H1 (cell line): ENCODE measurements at regions not wholly inside any gene's neighbourhood (a gene's known extent, or its start where the extent isn't known, plus 50 kb on each side); places are given as distances from the start of the nearest gene placed in this dataset.

Source experiments
- CTCF ChIA-PET: fragments of 300-600 bp; sonication (Branson Sonifier 250); formaldehyde crosslinking; loops from one replicate; lab custom pipeline; 2021; ENCODE audit not compliant: partially characterized antibody; lab: Charles Lee
- POLR2A ChIA-PET: fragments of 300-600 bp; sonication (Branson Sonifier 250); formaldehyde crosslinking; loops from one replicate; lab custom pipeline; 2021; ENCODE audit warnings: inconsistent platforms; ENCODE audit not compliant: partially characterized antibody; lab: Charles Lee
- DNase-seq, 2 experiments: peaks; one replicate each; pipeline versions ENCODE4 v3.0.0 to v3.0.0-alpha.2; 2010 to 2022; ENCODE audit warnings: low spot score in 2 of 2, low read depth in 1 of 2, mixed read lengths in 1 of 2
- FAIRE-seq: peaks from 2 replicates; lab custom pipeline; 2011; peaks lifted over from hg19 to GRCh38; lab: Jason Lieb, UNC
- H2AFZ ChIP-seq: 2 replicates; pipeline ENCODE4 v1.8.1; 2012; ENCODE audit warnings: low read length, inconsistent platforms
- H2AK5ac ChIP-seq: 2 replicates; pipeline ENCODE4 v1.6.1; 2013; ENCODE audit warnings: low read depth, low read length
- H2BK120ac ChIP-seq: replicated peaks from 2 replicates; pipeline ENCODE3; 2013; ENCODE audit warnings: low read depth, low read length, inconsistent platforms
- H2BK12ac ChIP-seq: 2 replicates; pipeline ENCODE4 v1.6.1; 2013; ENCODE audit warnings: low read depth, low read length
- H2BK15ac ChIP-seq: 2 replicates; pipeline ENCODE4 v1.6.1; 2013; ENCODE audit warnings: low read length
- H2BK20ac ChIP-seq: 2 replicates; pipeline ENCODE4 v1.6.1; 2013; ENCODE audit warnings: low read length
- H2BK5ac ChIP-seq: 2 replicates; pipeline ENCODE4 v1.6.1; 2013; ENCODE audit warnings: low read depth, low read length
- H3K14ac ChIP-seq: 2 replicates; pipeline ENCODE4 v1.6.1; 2013; ENCODE audit warnings: inconsistent platforms; ENCODE audit not compliant: insufficient read length
- H3K18ac ChIP-seq: 2 replicates; pipeline ENCODE4 v1.6.1; 2013; ENCODE audit warnings: low read length; ENCODE audit errors: extremely low read depth
- H3K23ac ChIP-seq: 2 replicates; pipeline ENCODE4 v1.6.1; 2013; ENCODE audit warnings: inconsistent platforms; ENCODE audit not compliant: insufficient read length
- H3K23me2 ChIP-seq: 2 replicates; pipeline ENCODE4 v1.6.1; 2013; ENCODE audit warnings: low read depth, low read length
- H3K27ac ChIP-seq: 2 replicates; pipeline ENCODE4 v1.6.1; 2011; ENCODE audit warnings: low read depth, low read length, inconsistent platforms
- H3K27me3 ChIP-seq, 4 experiments: replicated peaks in 1 of 4; 1 replicate in 1 of 4; 2 replicates in 3 of 4; pipeline versions ENCODE4 v1.6.1 to v1.8.1; 2011 to 2013; ENCODE audit warnings: low read length in 3 of 4, mild to moderate bottlenecking in 3 of 4, inconsistent platforms in 2 of 4, mixed read lengths in 2 of 4, moderate library complexity in 1 of 4; ENCODE audit not compliant: control insufficient read depth in 3 of 4, insufficient read depth in 3 of 4; ENCODE audit errors: extremely low read depth in 1 of 4
- H3K36me3 ChIP-seq, 4 experiments: 2 replicates each; pipeline versions ENCODE4 v1.6.1 to v1.8.1; 2011 to 2013; ENCODE audit warnings: mild to moderate bottlenecking in 4 of 4, low read length in 3 of 4, moderate library complexity in 2 of 4, control low read depth in 1 of 4, inconsistent platforms in 1 of 4; ENCODE audit not compliant: insufficient read depth in 4 of 4, control insufficient read depth in 2 of 4
- H3K4ac ChIP-seq: replicated peaks from 2 replicates; pipeline ENCODE3; 2013; ENCODE audit warnings: low read length, low read depth, mixed read lengths, inconsistent platforms; ENCODE audit not compliant: insufficient read length
- H3K4me1 ChIP-seq, 4 experiments: replicated peaks in 1 of 4; 1 replicate in 1 of 4; 2 replicates in 3 of 4; pipeline versions ENCODE4 v1.6.1 to v1.8.1; 2011 to 2013; ENCODE audit warnings: low read length in 3 of 4, inconsistent platforms in 2 of 4, mixed read lengths in 1 of 4; ENCODE audit not compliant: insufficient read depth in 4 of 4, control insufficient read depth in 3 of 4
- H3K4me2 ChIP-seq, 2 experiments: 2 replicates each; pipeline versions ENCODE4 v1.6.1 to v1.8.1; 2011 to 2013; ENCODE audit warnings: low read depth in 2 of 2, low read length in 2 of 2, control low read depth in 1 of 2, inconsistent platforms in 1 of 2, mild to moderate bottlenecking in 1 of 2; ENCODE audit not compliant: insufficient read depth in 1 of 2
- H3K4me3 ChIP-seq, 4 experiments: fragments of 200-600, 300-600 bp in 1 of 4; sonication (generic), shearing (Covaris generic), sonication (Bioruptor Twin) in 1 of 4; 2 replicates each; pipeline versions ENCODE4 v1.5.1 to v1.8.1; 2011 to 2016; ENCODE audit warnings: low read length in 4 of 4, low read depth in 3 of 4, control low read depth in 2 of 4, inconsistent platforms in 2 of 4, mild to moderate bottlenecking in 2 of 4, mixed read lengths in 1 of 4, moderate library complexity in 1 of 4; ENCODE audit not compliant: insufficient read depth in 2 of 4; ENCODE audit errors: extremely low read depth in 1 of 4
- H3K56ac ChIP-seq: replicated peaks from 2 replicates; pipeline ENCODE3; 2013; ENCODE audit warnings: low read depth, mild to moderate bottlenecking, mixed read lengths, low read length, inconsistent platforms; ENCODE audit not compliant: insufficient read length
- H3K79me1 ChIP-seq: 2 replicates; pipeline ENCODE4 v1.6.1; 2013; ENCODE audit warnings: low read depth, low read length, control low read depth
- H3K79me2 ChIP-seq, 2 experiments: 2 replicates each; pipeline versions ENCODE4 v1.6.1 to v1.8.1; 2012 to 2013; ENCODE audit warnings: low read length in 2 of 2, mild to moderate bottlenecking in 2 of 2, inconsistent platforms in 1 of 2; ENCODE audit not compliant: insufficient read depth in 2 of 2, control insufficient read depth in 1 of 2
- H3K9ac ChIP-seq, 4 experiments: replicated peaks in 1 of 4; 1 replicate in 1 of 4; 2 replicates in 3 of 4; pipeline versions ENCODE4 v1.6.1 to v1.8.1; 2011 to 2013; ENCODE audit warnings: low read depth in 3 of 4, low read length in 3 of 4, control low read depth in 2 of 4, mild to moderate bottlenecking in 2 of 4, moderate library complexity in 2 of 4, inconsistent platforms in 1 of 4; ENCODE audit errors: extremely low read depth in 1 of 4
- H3K9me3 ChIP-seq, 2 experiments: 2 replicates each; pipeline versions ENCODE4 v1.6.1 to v1.8.1; 2012 to 2013; ENCODE audit warnings: mild to moderate bottlenecking in 2 of 2, moderate library complexity in 2 of 2, control low read depth in 1 of 2, inconsistent platforms in 1 of 2, low read depth in 1 of 2, low read length in 1 of 2, mixed read lengths in 1 of 2; ENCODE audit not compliant: insufficient read depth in 2 of 2
- H4K20me1 ChIP-seq, 2 experiments: replicated peaks in 1 of 2; 2 replicates each; pipeline versions ENCODE3 to v1.8.1; 2011 to 2013; ENCODE audit warnings: inconsistent platforms in 2 of 2, low read length in 2 of 2, mild to moderate bottlenecking in 1 of 2; ENCODE audit not compliant: insufficient read depth in 2 of 2, control insufficient read depth in 1 of 2
- H4K5ac ChIP-seq: 2 replicates; pipeline ENCODE4 v1.6.1; 2013; ENCODE audit warnings: low read length, low read depth, mixed read lengths, inconsistent platforms; ENCODE audit not compliant: insufficient read length
- H4K8ac ChIP-seq: 2 replicates; pipeline ENCODE4 v1.8.0; 2013; ENCODE audit warnings: mild to moderate bottlenecking, moderate library complexity, low read length, inconsistent platforms; ENCODE audit not compliant: insufficient read depth; ENCODE audit errors: extremely low read depth
- H4K91ac ChIP-seq: replicated peaks from 2 replicates; pipeline ENCODE3; 2013; ENCODE audit warnings: low read length, mixed read lengths, inconsistent platforms; ENCODE audit not compliant: insufficient read length
- CBX5 ChIP-seq: fragments of 300-800, 300-1000 bp; sonication (generic); IDR thresholded peaks from 2 replicates; pipeline ENCODE4 v1.7.1; 2016; ENCODE audit warnings: antibody characterized with exemption, low read length, low read depth
- CBX8 ChIP-seq: fragments of 300-800, 300-1000 bp; sonication (generic); IDR thresholded peaks from 2 replicates; pipeline ENCODE4 v1.7.1; 2016; ENCODE audit warnings: low read depth, low read length, borderline replicate concordance
- CEBPB ChIP-seq: IDR thresholded peaks from 2 replicates; pipeline ENCODE4 v1.6.1; 2012; ENCODE audit warnings: low read depth, low read length
- GABPA ChIP-seq: IDR thresholded peaks from 2 replicates; pipeline ENCODE4 v1.6.1; 2011; ENCODE audit warnings: mild to moderate bottlenecking, low read length, moderate library complexity, borderline replicate concordance; ENCODE audit not compliant: insufficient read depth
- KDM1A ChIP-seq: fragments of 200-600, 300-600 bp; sonication (generic); IDR thresholded peaks from 2 replicates; pipeline ENCODE4 v1.7.1; 2016; ENCODE audit warnings: mild to moderate bottlenecking, low read length, borderline replicate concordance
- POLR2A ChIP-seq, 2 experiments: IDR thresholded peaks; 1 replicate in 1 of 2; 2 replicates in 1 of 2; pipeline ENCODE4 v1.6.1; 2011; ENCODE audit warnings: low read depth in 2 of 2, low read length in 2 of 2, mild to moderate bottlenecking in 2 of 2; ENCODE audit errors: control extremely low read depth in 1 of 2
- RBBP5 ChIP-seq: IDR thresholded peaks from 2 replicates; pipeline ENCODE4 v1.7.1; 2012; ENCODE audit warnings: low read depth, mild to moderate bottlenecking, inconsistent platforms, low read length, moderate library complexity, borderline replicate concordance
- RNF2 ChIP-seq: fragments of 200-900, 300-1000 bp; sonication (generic); IDR thresholded peaks from 2 replicates; pipeline ENCODE4 v1.7.1; 2016; ENCODE audit warnings: borderline replicate concordance, low read depth, mild to moderate bottlenecking, antibody characterized with exemption, low read length; ENCODE audit not compliant: poor library complexity, severe bottlenecking; ENCODE audit errors: missing control alignments
- RXRA ChIP-seq: IDR thresholded peaks from 2 replicates; pipeline ENCODE4 v1.6.1; 2011; ENCODE audit warnings: low read depth, mild to moderate bottlenecking, low read length, moderate library complexity; ENCODE audit not compliant: insufficient read depth
- SAP30 ChIP-seq: fragments of 300-600 bp; sonication (generic); IDR thresholded peaks from 2 replicates; pipeline ENCODE4 v1.7.1; 2012; ENCODE audit warnings: low read length, moderate library complexity, mild to moderate bottlenecking, inconsistent platforms; ENCODE audit not compliant: insufficient read depth, insufficient replicate concordance
- SP1 ChIP-seq: IDR thresholded peaks from 2 replicates; pipeline ENCODE4 v1.6.1; 2011; ENCODE audit warnings: low read depth, low read length
- SUZ12 ChIP-seq: fragments of 200-600 bp; sonication (generic); IDR thresholded peaks from 2 replicates; pipeline ENCODE4 v1.6.1; 2012; ENCODE audit warnings: mild to moderate bottlenecking, inconsistent platforms, low read length, moderate library complexity, mixed read lengths
- WGBS, 2 experiments: shearing (Covaris generic) in 1 of 2; methylation state at CpG; one replicate each; pipeline versions ENCODE4 v1.1.6 to v1.1.7; 2013 to 2015; ENCODE audit warnings: low lambda C conversion rate in 2 of 2, mixed read lengths in 2 of 2, inconsistent platforms in 1 of 2, low coverage in 1 of 2, missing lambda C conversion rate in 1 of 2; ENCODE audit not compliant: insufficient replicate concordance in 2 of 2, insufficient coverage in 1 of 2, insufficient read length in 1 of 2; ENCODE audit errors: extremely low coverage in 1 of 2, missing lambda C conversion rate in 1 of 2; 5-methylcytosine and 5-hydroxymethylcytosine counted together

- Histone ChIP-seq H3K4me2 (no peak overlapping the region), H3K23ac (no peak overlapping the region), H3K23me2 (no peaks in the 10 kb centered on the region), H4K20me1 (no peaks in the 10 kb centered on the region), H3K79me2 (no peaks in the 10 kb centered on the region), H3K4ac (no peak overlapping the region), H3K27me3 (no peaks in the 10 kb centered on the region), H2BK5ac (no peak overlapping the region), H4K8ac (no peak overlapping the region), H3K9me3 (no peaks in the 10 kb centered on the region), H2BK12ac (no peak overlapping the region), H2BK120ac (no peak overlapping the region), H3K9ac (no peak overlapping the region), H3K14ac (no peak overlapping the region), H2AK5ac (no peak overlapping the region), H3K4me3 (no peak overlapping the region), H4K91ac (no peak overlapping the region), H2AFZ (no peak overlapping the region), H3K56ac (no peak overlapping the region), H3K4me1 (peaks cover 0 to 8% (median 2%) of the 10 kb centered on the region in 4 experiments; a peak in 2 of 7 replicates), H2BK15ac (no peak overlapping the region), H2BK20ac (no peak overlapping the region), H3K36me3 (no peaks in the 10 kb centered on the region), H3K18ac (no peak overlapping the region), H3K27ac (no peak overlapping the region), H3K79me1 (no peaks in the 10 kb centered on the region), H4K5ac (no peak overlapping the region)
- DNase-seq (no peak), FAIRE-seq (no peak)
- TF ChIP-seq SAP30 (no peak), RBBP5 (no peak), SP1 (no peak), GABPA (no peak), RNF2 (no peak), CEBPB (no peak), SUZ12 (no peak), RXRA (no peak), KDM1A (no peak), CBX8 (no peak), POLR2A (IDR thresholded peaks at IDR 0.05; ENCODE audit: control extremely low read depth in 1 of 2, low read depth in 2 of 2, low read length in 2 of 2) (no peak), CBX5 (no peak)
- WGBS, 2 experiments = 87% methylated on average over 6 of the region's 6 CpGs; no CpG with 5 or more reads in 1 of the 2 experiments
- ChIA-PET POLR2A (interaction anchor here (0.6 kb wide), 1 partner anchor 211 kb away, joined by 3 read pairs; no protein-coding TSS in a partner anchor), CTCF (no interaction called here)
These were observed 322.6 kb upstream of the NECTIN3 start for GRCh38 chr3:110749006-110749405.
